ENCODE measurements at regions not wholly inside any gene's neighbourhood (a gene's known extent, or its start where the extent isn't known, plus 50 kb on each side); places are given as distances from the start of the nearest gene placed in this dataset.
A peak's percentile ranks its signal among the peaks of the same experiment; 100 is the strongest.

- Histone ChIP-seq H4K20me1 (replicated peaks; ENCODE audit: insufficient read depth) (no peaks in the 10 kb centered on the region), H3K4me2 (no peak overlapping the region), H3K27ac (ENCODE audit: low read depth) (no peak overlapping the region), H3K4me1 (ENCODE audit: insufficient read depth) (peaks cover 3% of the 10 kb centered on the region; the same call in 1 of the 2 replicates), H3K4me3 (no peak overlapping the region), H3F3A (replicated peaks; ENCODE audit: low read depth) (no peaks in the 10 kb centered on the region), H3K79me2 (replicated peaks; ENCODE audit: insufficient read depth) (no peaks in the 10 kb centered on the region), H3K27me3 (ENCODE audit: insufficient read depth) (no peaks in the 10 kb centered on the region), H2AFZ (peak overlapping the region; percentile 77; the same call in 1 of the 2 replicates), H3K36me3 (ENCODE audit: insufficient read depth) (no peaks in the 10 kb centered on the region), H3K9me2 (ENCODE audit: insufficient read depth) (peaks cover 6% of the 10 kb centered on the region; the same call in 1 of the 2 replicates)
- no peaks in the 10 kb centered on the region for H3K27me3 Mint-ChIP-seq (ENCODE audit: insufficient read depth, low read depth, poor library complexity)
- ATAC-seq = no peak
- DNase-seq (ENCODE audit: low spot score) = no peak
- H3K4me3 Mint-ChIP-seq = no peak overlapping the region
- no peak for TF ChIP-seq ETS1 (IDR thresholded peaks at IDR 0.05)
- no peak for TF ChIP-seq CTCF (conservative IDR thresholded peaks at IDR 0.05; ENCODE audit: low read depth in 2 of 2)
- no peak for TF ChIP-seq ZNF114 (CRISPR knock-in tag; IDR thresholded peaks at IDR 0.05)
- no peak for TF ChIP-seq JUNB (IDR thresholded peaks at IDR 0.05; ENCODE audit: unreplicated experiment)
- no peak for TF ChIP-seq EZH2 (IDR thresholded peaks at IDR 0.05; ENCODE audit: low read depth, unreplicated experiment)
- no peak for TF ChIP-seq CREB1 (CRISPR knock-in tag; IDR thresholded peaks at IDR 0.05; ENCODE audit: low read depth)
- no peak for TF ChIP-seq REST (IDR thresholded peaks at IDR 0.05; ENCODE audit: unreplicated experiment)
- TF ChIP-seq POLR2AphosphoS5 (IDR thresholded peaks at IDR 0.05; ENCODE audit: low read depth) = no peak
- no peak for TF ChIP-seq STAT1 (IDR thresholded peaks at IDR 0.05; ENCODE audit: unreplicated experiment)
- no peak for TF ChIP-seq EZH2phosphoT487 (IDR thresholded peaks at IDR 0.05; ENCODE audit: unreplicated experiment)
- no peak for TF ChIP-seq ZNF331 (CRISPR knock-in tag; IDR thresholded peaks at IDR 0.05; ENCODE audit: low read depth)
- no peak for TF ChIP-seq ZNF462 (CRISPR knock-in tag; IDR thresholded peaks at IDR 0.05)
- TF ChIP-seq NANOG (IDR thresholded peaks at IDR 0.05; ENCODE audit: borderline replicate concordance) = no peak
- no peak overlapping the region for H3K27ac Mint-ChIP-seq
- H3K36me3 Mint-ChIP-seq (ENCODE audit: low read depth) = no peaks in the 10 kb centered on the region
- no peaks in the 10 kb centered on the region for H3K9me3 Mint-ChIP-seq
- H3K4me1 Mint-ChIP-seq = peaks cover 11% of the 10 kb centered on the region; the same call in 2 of the 3 replicates
Observed at GRCh38 chr12:93020631-93021597, 91.8 kb upstream of the EEA1 start.
